Ovary (tissue), 7 donors: ENCODE measurements at regions not wholly inside any gene's neighbourhood (a gene's known extent, or its start where the extent isn't known, plus 50 kb on each side); places are given as distances from the start of the nearest gene placed in this dataset.
A peak's percentile ranks its signal among the peaks of the same experiment; 100 is the strongest.

Source experiments
- DNase-seq, 5 donors: peaks; one replicate each; pipeline ENCODE4 v3.0.0-alpha.2; 2019 to 2020
- H3K27ac ChIP-seq, 2 donors: fragments of 200-600 bp; one replicate each; pipeline versions ENCODE4 v1.5.1 to v1.8.0; 2019 to 2022
- H3K27me3 ChIP-seq: fragments of 200-600 bp; one replicate; pipeline ENCODE4 v1.8.0; 2022
- H3K36me3 ChIP-seq: fragments of 200-600 bp; sonication (generic); one replicate; pipeline ENCODE4 v1.5.1; 2019
- H3K4me1 ChIP-seq: one replicate; pipeline ENCODE4 v1.8.1; 2013; ENCODE audit warnings: mild to moderate bottlenecking, moderate library complexity; ENCODE audit not compliant: insufficient read depth
- H3K4me3 ChIP-seq: fragments of 200-600 bp; sonication (generic); one replicate; pipeline ENCODE4 v1.5.1; 2017
- H3K9me3 ChIP-seq, 2 donors: fragments of 200-600 bp in 1 of 2; sonication (generic) in 1 of 2; one replicate each; pipeline versions ENCODE4 v1.5.1 to v1.8.1; 2013 to 2019; ENCODE audit warnings: mild to moderate bottlenecking in 1 of 2, moderate library complexity in 1 of 2
- CTCF ChIP-seq, 3 donors: fragments of 450-650 bp in 2 of 3; fragments of 200-600 bp in 1 of 3; IDR thresholded peaks; one replicate each; pipeline versions ENCODE4 v1.5.1 to v1.8.0; 2016 to 2022; ENCODE audit warnings: antibody characterized with exemption in 3 of 3, mild to moderate bottlenecking in 1 of 3
- EP300 ChIP-seq: sonication (generic); formaldehyde crosslinking; IDR thresholded peaks from one replicate; pipeline ENCODE4 v1.6.1; 2017; ENCODE audit warnings: antibody characterized with exemption
- POLR2A ChIP-seq: fragments of 450-650 bp; IDR thresholded peaks from one replicate; pipeline ENCODE4 v1.6.1; 2017; ENCODE audit warnings: antibody characterized with exemption, mild to moderate bottlenecking, moderate library complexity
- WGBS, 3 donors: extraction: QIAGEN DNeasy Blood & Tissue Kit in 1 of 3; methylation state at CpG; one replicate each; pipeline versions ENCODE4 v1.1.5 to v1.1.7; 2013 to 2017; 5-methylcytosine and 5-hydroxymethylcytosine counted together
- intact Hi-C, 4 donors: fragments of 100-400 bp; cut with DNase I; formaldehyde crosslinking; loops; one replicate each; pipeline versions ENCODE4 v1.11.0 to v1.15.1; 2022 to 2023
- donor health status: DM: no; HTN: no; CAD: no; lungs with moderate emphysema.
- donor health status: DM: no; HTN: no; CAD: no.
- donor health status: Bipolar disorder and iron deficiency.
- donor health status: DM: no; HTN: no; CAD: no.
- donor health status: DM: yes; HTN: yes; CAD: no.

GRCh38 chr5:159449925-159450324 is 119.6 kb upstream of the IL12B start:
- DNase-seq, result no peak
- Histone ChIP-seq H3K36me3 (no peaks in the 10 kb centered on the region), H3K27ac (no peak overlapping the region), H3K9me3 (no peaks in the 10 kb centered on the region), H3K27me3 (no peaks in the 10 kb centered on the region), H3K4me3 (no peak overlapping the region), H3K4me1 (peaks cover 2% of the 10 kb centered on the region)
- TF ChIP-seq EP300 (no peak), POLR2A (no peak), CTCF (IDR thresholded peaks at IDR 0.05) (no peak)
- WGBS, 3 donors, result 87 to 96% (median 91%) methylated on average over 7 of the region's 7 CpGs
- intact Hi-C loops, result loop anchor here in 3 of 4 donors (2.0 to 10.0 kb wide), 4 partner anchors 467 to 895 kb away; partner anchors contain the start of gene ADRA1B (in 2 of the 3)

GRCh38 chr5:159450417-159450816 is 120.1 kb upstream of the IL12B start:
- H3K27me3 ChIP-seq, result no peaks in the 10 kb centered on the region
- 91 to 95% (median 92%) methylated on average over 4 of the region's 4 CpGs for WGBS, 3 donors
- no peak overlapping the region for H3K4me3 ChIP-seq
- peak overlapping the region in 1 of 2 donors; percentile 41 for H3K27ac ChIP-seq
- no peaks in the 10 kb centered on the region for H3K36me3 ChIP-seq
- H3K9me3 ChIP-seq, result no peaks in the 10 kb centered on the region
- intact Hi-C loops, result no loop called here
- TF ChIP-seq EP300, result no peak
- TF ChIP-seq POLR2A, result no peak
- TF ChIP-seq CTCF (IDR thresholded peaks at IDR 0.05), result no peak
- H3K4me1 ChIP-seq, result peaks cover 2% of the 10 kb centered on the region
- no peak for DNase-seq

DNA sequence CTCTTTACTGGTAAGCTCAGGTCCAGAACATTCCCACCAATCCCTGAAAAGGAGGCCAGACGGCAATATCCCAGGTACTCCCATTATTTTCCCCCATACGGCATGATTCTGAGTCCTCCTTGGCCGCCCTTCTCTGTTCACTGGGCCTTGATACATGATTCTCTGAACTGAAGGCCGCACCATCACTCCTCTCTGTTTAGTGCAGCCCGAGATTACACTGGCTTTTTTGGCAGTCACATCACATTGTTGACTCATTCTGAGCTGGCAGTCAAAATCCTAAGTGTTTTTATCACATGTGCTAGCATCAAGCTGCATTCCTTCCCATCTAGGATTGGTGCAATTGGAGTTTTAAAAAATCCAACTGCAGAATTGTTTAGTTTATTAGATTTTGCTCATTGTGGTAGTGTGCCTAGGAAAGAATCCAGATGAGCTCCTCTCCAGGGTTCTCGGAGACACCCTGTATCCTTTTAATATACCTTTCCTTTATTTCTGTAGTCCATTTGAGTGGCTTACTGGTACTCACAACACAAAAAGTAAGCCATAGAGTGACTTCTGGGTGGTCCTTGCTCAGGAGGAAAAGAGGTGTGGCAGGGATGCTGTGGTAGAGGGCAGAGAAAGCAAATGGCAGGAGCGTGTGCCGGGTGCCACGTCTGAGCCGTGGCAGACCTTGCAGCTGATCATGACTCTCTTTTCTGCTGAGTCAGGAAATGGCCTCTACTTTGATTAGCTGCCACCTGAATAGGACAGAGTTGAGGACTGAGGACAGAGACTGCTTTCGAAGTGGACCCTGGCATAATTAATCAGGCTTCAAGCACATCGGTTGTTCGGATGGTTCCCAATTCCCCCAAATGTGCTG is 121.1 kb upstream of the IL12B start:
- no peak for TF ChIP-seq CTCF (IDR thresholded peaks at IDR 0.05)
- no peak for TF ChIP-seq POLR2A
- TF ChIP-seq EP300, result no peak
- peak; percentile 50 to 78 (median 61) for DNase-seq
- 38 to 43% (median 39%) methylated on average over 13 of the region's 13 CpGs for WGBS, 3 donors
- Histone ChIP-seq H3K36me3 (no peaks in the 10 kb centered on the region), H3K4me3 (no peak overlapping the region), H3K27ac (peak overlapping the region; percentile 37 to 41), H3K9me3 (no peaks in the 10 kb centered on the region), H3K4me1 (peaks cover 2% of the 10 kb centered on the region), H3K27me3 (no peaks in the 10 kb centered on the region)
- intact Hi-C loops, result no loop called here

DNA sequence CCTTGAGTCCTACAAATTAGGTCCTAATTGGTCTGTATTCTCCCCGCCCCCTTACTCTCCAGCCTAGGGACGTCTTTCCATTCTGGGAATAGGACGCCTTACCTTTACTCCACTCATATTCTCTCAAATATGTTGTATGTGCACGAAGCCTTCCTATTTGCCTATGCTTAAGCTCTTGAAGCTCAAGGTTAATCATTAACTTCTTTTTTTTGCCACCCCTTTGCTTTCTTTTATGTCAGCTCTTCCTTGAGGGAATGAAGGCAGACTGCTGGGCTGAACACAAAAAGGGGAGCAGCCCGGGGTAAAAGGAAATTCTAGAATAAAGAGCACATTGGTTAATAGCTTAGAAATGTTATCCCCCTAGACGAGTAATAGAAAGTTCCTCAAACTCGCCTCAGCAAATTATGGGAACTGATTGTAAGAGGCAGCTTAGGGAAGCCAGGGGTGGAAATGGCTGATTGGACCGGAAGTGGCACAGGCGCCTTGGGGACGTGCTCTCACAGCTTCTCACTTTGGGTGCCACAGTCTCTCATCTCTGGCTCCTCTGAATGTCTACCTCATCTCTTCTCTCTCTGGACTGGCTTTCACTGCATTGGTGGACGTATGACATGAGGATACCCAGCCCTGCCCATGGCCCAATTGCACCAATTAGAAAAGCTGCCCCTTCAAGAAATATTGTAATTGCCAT is 122.3 kb upstream of the IL12B start:
- Histone ChIP-seq H3K4me3 (no peak overlapping the region), H3K27me3 (no peaks in the 10 kb centered on the region), H3K36me3 (no peaks in the 10 kb centered on the region), H3K27ac (no peak overlapping the region), H3K9me3 (no peaks in the 10 kb centered on the region), H3K4me1 (peaks cover 2% of the 10 kb centered on the region)
- TF ChIP-seq EP300 (no peak), POLR2A (no peak), CTCF (IDR thresholded peaks at IDR 0.05) (no peak)
- intact Hi-C loops, result no loop called here
- WGBS, 3 donors, result 93 to 96% (median 94%) methylated on average over 11 of the region's 11 CpGs
- no peak for DNase-seq
